HL-60 (cell line): ENCODE measurements at regions not wholly inside any gene's neighbourhood (a gene's known extent, or its start where the extent isn't known, plus 50 kb on each side); places are given as distances from the start of the nearest gene placed in this dataset.

Experiments used
- DNase-seq, 2 experiments: peaks; one replicate each; pipeline ENCODE4 v3.0.0-alpha.2; 2010 to 2020; ENCODE audit warnings: low read depth in 1 of 2, low spot score in 1 of 2
- H3K27ac ChIP-seq: fragments of 250-450 bp; sonication (Bioruptor Pico); replicated peaks from 2 replicates; pipeline ENCODE4 v1.5.1; 2020; ENCODE audit warnings: mild to moderate bottlenecking, moderate library complexity
- H3K27me3 ChIP-seq: fragments of 250-450 bp; sonication (Bioruptor Pico); 2 replicates; pipeline ENCODE4 v1.5.1; 2021; ENCODE audit warnings: mild to moderate bottlenecking, moderate library complexity; ENCODE audit not compliant: insufficient read depth, poor library complexity, severe bottlenecking
- H3K4me3 ChIP-seq: replicated peaks from 2 replicates; pipeline ENCODE4 v1.5.1; 2011; ENCODE audit warnings: mild to moderate bottlenecking, control low read depth, low read length; ENCODE audit not compliant: insufficient read depth
- CTCF ChIP-seq: IDR thresholded peaks from one replicate; pipeline ENCODE4 v1.5.1; 2011; ENCODE audit warnings: low read length, control low read depth, inconsistent platforms; ENCODE audit not compliant: insufficient read depth
- GABPA ChIP-seq: IDR thresholded peaks from 2 replicates; pipeline ENCODE4 v1.6.1; 2012; ENCODE audit warnings: low read depth
- POLR2AphosphoS5 ChIP-seq: IDR thresholded peaks from 2 replicates; pipeline ENCODE4 v1.6.1; 2012; ENCODE audit warnings: low read depth
- REST ChIP-seq: IDR thresholded peaks from 2 replicates; pipeline ENCODE4 v1.6.1; 2012; ENCODE audit warnings: low read depth; ENCODE audit not compliant: insufficient replicate concordance
- SPI1 ChIP-seq: IDR thresholded peaks from 2 replicates; pipeline ENCODE4 v1.6.1; 2012; ENCODE audit warnings: low read depth, mild to moderate bottlenecking, borderline replicate concordance

DNA sequence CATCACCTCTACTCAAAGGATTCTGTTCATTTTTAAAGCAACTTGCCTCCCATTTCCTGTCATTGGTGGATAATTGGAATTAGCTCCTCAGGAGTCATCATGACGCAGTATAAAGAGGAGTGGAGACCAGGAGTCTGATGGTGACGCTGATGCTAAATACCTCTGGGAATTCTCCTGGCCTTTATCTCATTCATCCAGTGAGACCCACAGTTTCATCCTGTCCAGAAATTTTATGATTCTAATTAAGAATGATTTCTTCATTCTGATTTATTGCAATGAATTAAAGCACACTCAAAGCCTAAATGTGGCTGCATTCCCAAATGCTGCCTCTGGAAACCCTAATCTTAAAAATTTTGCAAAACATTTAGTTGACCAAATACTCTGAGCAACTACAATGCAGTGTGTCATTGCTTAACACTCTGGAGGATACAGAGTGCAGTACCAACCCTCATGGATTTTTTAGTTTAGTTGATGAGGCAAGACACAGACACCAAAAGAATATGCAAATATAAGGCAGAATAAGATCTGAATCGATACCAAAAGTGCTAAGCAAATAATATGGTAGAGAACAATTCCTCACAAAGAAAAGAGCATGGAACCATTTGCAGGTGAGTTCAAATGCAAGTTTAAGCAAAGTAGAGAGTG, 236.2 kb downstream of the ETAA1 start:
- H3K27me3 ChIP-seq = no peaks in the 10 kb centered on the region
- TF ChIP-seq REST (no peak), CTCF (no peak), SPI1 (no peak), POLR2AphosphoS5 (no peak), GABPA (no peak)
- DNase-seq = no peak

GRCh38 chr2:67638146-67638545, 241.0 kb downstream of the ETAA1 start:
- no peak for DNase-seq
- peaks cover 7% of the 10 kb centered on the region for H3K27me3 ChIP-seq
- H3K27ac ChIP-seq = no peak overlapping the region

More for the DNA sequence above, 236.2 kb downstream of the ETAA1 start:
- no peak overlapping the region for H3K27ac ChIP-seq
- no peak overlapping the region for H3K4me3 ChIP-seq

More at GRCh38 chr2:67638146-67638545, 241.0 kb downstream of the ETAA1 start:
- TF ChIP-seq SPI1 (no peak), POLR2AphosphoS5 (no peak), CTCF (no peak), REST (no peak), GABPA (no peak)
- no peak overlapping the region for H3K4me3 ChIP-seq
